ENCODE measurements at regions not wholly inside any gene's neighbourhood (a gene's known extent, or its start where the extent isn't known, plus 50 kb on each side); places are given as distances from the start of the nearest gene placed in this dataset.

- Histone ChIP-seq H3K36me3 (no peaks in the 10 kb centered on the region), H3K9me3 (ENCODE audit: severe bottlenecking) (no peaks in the 10 kb centered on the region), H3K27me3 (ENCODE audit: insufficient read depth, low read depth, severe bottlenecking) (no peaks in the 10 kb centered on the region), H3K4me3 (ENCODE audit: low read depth, low read length) (no peak overlapping the region), H3K27ac (no peak overlapping the region)
- no peak for TF ChIP-seq CTCF (IDR thresholded peaks at IDR 0.05; ENCODE audit: low read depth, low read length)
- no peak for DNase-seq
Measured at GRCh38 chr1:29739176-29739575, 502.9 kb downstream of the PTPRU start.

- H3K4me3 ChIP-seq (ENCODE audit: low read depth, low read length): no peak overlapping the region
- no peaks in the 10 kb centered on the region for H3K9me3 ChIP-seq (ENCODE audit: severe bottlenecking)
- no peak for DNase-seq
- no peak for TF ChIP-seq CTCF (IDR thresholded peaks at IDR 0.05; ENCODE audit: low read depth, low read length)
- no peaks in the 10 kb centered on the region for H3K27me3 ChIP-seq (ENCODE audit: insufficient read depth, low read depth, severe bottlenecking)
- H3K36me3 ChIP-seq: no peaks in the 10 kb centered on the region
- no peak overlapping the region for H3K27ac ChIP-seq
Measured at GRCh38 chr1:29736582-29737188, 500.4 kb downstream of the PTPRU start.

- Histone ChIP-seq H3K9me3 (ENCODE audit: severe bottlenecking) (no peaks in the 10 kb centered on the region), H3K27me3 (ENCODE audit: insufficient read depth, low read depth, severe bottlenecking) (no peaks in the 10 kb centered on the region), H3K27ac (no peak overlapping the region), H3K36me3 (no peaks in the 10 kb centered on the region), H3K4me3 (ENCODE audit: low read depth, low read length) (no peak overlapping the region)
- TF ChIP-seq CTCF (IDR thresholded peaks at IDR 0.05; ENCODE audit: low read depth, low read length): no peak
- DNase-seq: no peak
Measured at GRCh38 chr1:29732453-29732852, 496.1 kb downstream of the PTPRU start.

- Histone ChIP-seq H3K27me3 (ENCODE audit: insufficient read depth, low read depth, severe bottlenecking) (no peaks in the 10 kb centered on the region), H3K9me3 (ENCODE audit: severe bottlenecking) (no peaks in the 10 kb centered on the region), H3K27ac (no peak overlapping the region), H3K4me3 (ENCODE audit: low read depth, low read length) (no peak overlapping the region), H3K36me3 (no peaks in the 10 kb centered on the region)
- no peak for TF ChIP-seq CTCF (IDR thresholded peaks at IDR 0.05; ENCODE audit: low read depth, low read length)
- DNase-seq: no peak
Measured at GRCh38 chr1:29730623-29731022, 494.3 kb downstream of the PTPRU start.

- TF ChIP-seq CTCF (IDR thresholded peaks at IDR 0.05; ENCODE audit: low read depth, low read length): no peak
- Histone ChIP-seq H3K36me3 (no peaks in the 10 kb centered on the region), H3K4me3 (ENCODE audit: low read depth, low read length) (no peak overlapping the region), H3K9me3 (ENCODE audit: severe bottlenecking) (no peaks in the 10 kb centered on the region), H3K27ac (no peak overlapping the region), H3K27me3 (ENCODE audit: insufficient read depth, low read depth, severe bottlenecking) (no peaks in the 10 kb centered on the region)
- no peak for DNase-seq
Measured at GRCh38 chr1:29729281-29729680, 493.0 kb downstream of the PTPRU start.

GRCh38 chr1:29728703-29729102 is 492.4 kb downstream of the PTPRU start:
- DNase-seq: no peak
- H3K4me3 ChIP-seq (ENCODE audit: low read depth, low read length): no peak overlapping the region
- H3K36me3 ChIP-seq: no peaks in the 10 kb centered on the region
- TF ChIP-seq CTCF (IDR thresholded peaks at IDR 0.05; ENCODE audit: low read depth, low read length): no peak
- no peaks in the 10 kb centered on the region for H3K9me3 ChIP-seq (ENCODE audit: severe bottlenecking)
- no peaks in the 10 kb centered on the region for H3K27me3 ChIP-seq (ENCODE audit: insufficient read depth, low read depth, severe bottlenecking)
- no peak overlapping the region for H3K27ac ChIP-seq
